SK-N-SH (cell line): ENCODE measurements at regions not wholly inside any gene's neighbourhood (a gene's known extent, or its start where the extent isn't known, plus 50 kb on each side); places are given as distances from the start of the nearest gene placed in this dataset.

ENCODE experiments used
- CTCF ChIA-PET: fragments of 300-600, 350-600 bp; formaldehyde crosslinking; extraction: SDS; loops from one replicate; lab custom pipeline; 2021; lab: Yijun Ruan, JAX
- POLR2A ChIA-PET: fragments of 350-600 bp; sonication (Branson Sonifier 250); formaldehyde crosslinking; extraction: SDS; loops from one replicate; lab custom pipeline; 2020; ENCODE audit warnings: antibody characterized with exemption, inconsistent platforms; lab: Yijun Ruan, JAX
- DNase-seq: peaks from one replicate; pipeline ENCODE4 v3.0.0; 2012
- H2AFZ ChIP-seq: fragments of 200-600 bp; sonication (generic); 2 replicates; pipeline ENCODE4 v1.8.1; 2016; ENCODE audit warnings: antibody characterized with exemption, mild to moderate bottlenecking, low read depth
- H3F3A ChIP-seq: fragments of 200-600 bp; sonication (generic); replicated peaks from 2 replicates; pipeline ENCODE3; 2016; ENCODE audit warnings: antibody characterized with exemption, mild to moderate bottlenecking; ENCODE audit not compliant: insufficient read depth
- H3K27ac ChIP-seq, 2 experiments: fragments of 200-500 bp in 1 of 2; fragments of 200-600 bp in 1 of 2; sonication (Bioruptor generic) in 1 of 2; sonication (generic), shearing (Covaris generic) in 1 of 2; 2 replicates each; pipeline versions ENCODE4 v1.5.1 to v1.6.1; 2014 to 2016; ENCODE audit warnings: low read depth in 2 of 2, inconsistent platforms in 1 of 2, low read length in 1 of 2, mild to moderate bottlenecking in 1 of 2, mixed read lengths in 1 of 2
- H3K27me3 ChIP-seq: fragments of 200-600 bp; sonication (generic), shearing (Covaris generic); 2 replicates; pipeline ENCODE4 v1.6.1; 2016; ENCODE audit warnings: mixed run types; ENCODE audit not compliant: insufficient read depth
- H3K36me3 ChIP-seq, 2 experiments: fragments of 200-500 bp in 1 of 2; fragments of 200-600 bp in 1 of 2; sonication (Bioruptor generic) in 1 of 2; sonication (generic) in 1 of 2; replicated peaks in 1 of 2; 2 replicates each; pipeline versions ENCODE3 to v1.5.1; 2014 to 2016; ENCODE audit warnings: low read length in 1 of 2, mild to moderate bottlenecking in 1 of 2; ENCODE audit not compliant: insufficient read depth in 2 of 2, control insufficient read depth in 1 of 2
- H3K4me1 ChIP-seq, 2 experiments: fragments of 200-500 bp in 1 of 2; fragments of 200-600 bp in 1 of 2; sonication (Bioruptor generic) in 1 of 2; sonication (generic), shearing (Covaris generic) in 1 of 2; 2 replicates each; pipeline versions ENCODE4 v1.5.1 to v1.6.1; 2014 to 2016; ENCODE audit warnings: low read depth in 1 of 2, low read length in 1 of 2, mixed run types in 1 of 2; ENCODE audit not compliant: insufficient read depth in 2 of 2, control insufficient read depth in 1 of 2
- H3K4me2 ChIP-seq: fragments of 200-600 bp; sonication (generic), shearing (Covaris generic); 2 replicates; pipeline ENCODE4 v1.6.1; 2017; ENCODE audit warnings: mixed run types
- H3K4me3 ChIP-seq, 2 experiments: fragments of 200-500 bp in 1 of 2; fragments of 200-600 bp in 1 of 2; sonication (Bioruptor generic) in 1 of 2; sonication (generic), shearing (Covaris generic) in 1 of 2; 2 replicates each; pipeline versions ENCODE4 v1.5.1 to v1.8.1; 2014 to 2016; ENCODE audit warnings: low read depth in 2 of 2, inconsistent platforms in 1 of 2, low read length in 1 of 2, mild to moderate bottlenecking in 1 of 2, mixed read lengths in 1 of 2, moderate library complexity in 1 of 2
- H3K79me2 ChIP-seq: fragments of 200-600 bp; sonication (generic); 2 replicates; pipeline ENCODE4 v1.8.1; 2017; ENCODE audit warnings: mild to moderate bottlenecking; ENCODE audit not compliant: insufficient read depth
- H3K9ac ChIP-seq: fragments of 200-600 bp; sonication (generic); 2 replicates; pipeline ENCODE4 v1.6.1; 2017; ENCODE audit warnings: mixed run types
- H3K9me2 ChIP-seq: fragments of 200-600 bp; sonication (generic); 2 replicates; pipeline ENCODE4 v1.6.1; 2017; ENCODE audit warnings: mixed run types
- H3K9me3 ChIP-seq: fragments of 200-600 bp; sonication (generic); 2 replicates; pipeline ENCODE4 v1.6.1; 2017; ENCODE audit warnings: mixed run types, mild to moderate bottlenecking, moderate library complexity
- H4K20me1 ChIP-seq: fragments of 200-600 bp; sonication (generic); 2 replicates; pipeline ENCODE4 v1.6.1; 2017; ENCODE audit warnings: mild to moderate bottlenecking, mixed run types; ENCODE audit not compliant: insufficient read depth
- CHD2 ChIP-seq: fragments of 150-350 bp; IDR thresholded peaks from 2 replicates; pipeline ENCODE4 v1.6.1; 2018; ENCODE audit warnings: low read length; ENCODE audit not compliant: partially characterized antibody
- EZH2phosphoT487 ChIP-seq: fragments of 200-600 bp; sonication (generic); IDR thresholded peaks from 2 replicates; pipeline ENCODE4 v1.6.1; 2017; ENCODE audit warnings: low read depth, mixed run types, mild to moderate bottlenecking, antibody characterized with exemption, moderate library complexity, borderline replicate concordance
- FOXM1 ChIP-seq: IDR thresholded peaks from 2 replicates; pipeline ENCODE4 v1.4.0; 2012; ENCODE audit warnings: low read depth, mild to moderate bottlenecking
- JUND ChIP-seq: IDR thresholded peaks from 2 replicates; pipeline ENCODE4 v1.4.0; 2012
- MAX ChIP-seq: IDR thresholded peaks from 2 replicates; pipeline ENCODE4 v1.4.0; 2012; ENCODE audit warnings: low read depth
- MEF2A ChIP-seq: IDR thresholded peaks from 2 replicates; pipeline ENCODE4 v1.4.0; 2012; ENCODE audit warnings: low read depth, borderline replicate concordance
- MXI1 ChIP-seq: IDR thresholded peaks from 2 replicates; pipeline ENCODE4 v1.6.1; 2012; ENCODE audit warnings: mild to moderate bottlenecking, low read depth, low read length, improper control_type of control experiment
- NRF1 ChIP-seq: IDR thresholded peaks from 2 replicates; pipeline ENCODE4 v1.6.1; 2012; ENCODE audit warnings: low read depth, mild to moderate bottlenecking, low read length
- PBX3 ChIP-seq: IDR thresholded peaks from 2 replicates; pipeline ENCODE4; 2012
- REST ChIP-seq: IDR thresholded peaks from 2 replicates; pipeline ENCODE4 v1.6.1; 2012; ENCODE audit warnings: mild to moderate bottlenecking, low read depth, low read length, moderate library complexity
- RFX5 ChIP-seq: IDR thresholded peaks from 2 replicates; pipeline ENCODE4 v1.6.1; 2012; ENCODE audit warnings: mild to moderate bottlenecking, improper control_type of control experiment, low read length
- SMC3 ChIP-seq: IDR thresholded peaks from 2 replicates; pipeline ENCODE4 v1.6.1; 2012; ENCODE audit warnings: low read depth, low read length, improper control_type of control experiment
- TCF12 ChIP-seq: IDR thresholded peaks from 2 replicates; pipeline ENCODE4 v1.4.0; 2012
- YY1 ChIP-seq: IDR thresholded peaks from 2 replicates; pipeline ENCODE4 v1.4.0; 2012; ENCODE audit warnings: low read depth, mild to moderate bottlenecking
- ZBTB33 ChIP-seq: IDR thresholded peaks from 2 replicates; pipeline ENCODE4 v1.4.0; 2012; ENCODE audit warnings: low read depth, borderline replicate concordance
- WGBS: methylation state at CpG from one replicate; pipeline ENCODE4 v1.1.6; 2017; ENCODE audit warnings: low lambda C conversion rate; 5-methylcytosine and 5-hydroxymethylcytosine counted together

- TF ChIP-seq CHD2, result no peak
- no peak for TF ChIP-seq RFX5
- no peak for TF ChIP-seq MEF2A
- no peak for TF ChIP-seq MXI1
- no peak for TF ChIP-seq REST
- no peak for TF ChIP-seq MAX
- no peak for TF ChIP-seq PBX3
- TF ChIP-seq SMC3, result no peak
- no peak for TF ChIP-seq NRF1
- TF ChIP-seq FOXM1, result no peak
- TF ChIP-seq YY1, result no peak
- no peak for TF ChIP-seq EZH2phosphoT487
- no peak for TF ChIP-seq TCF12
- Histone ChIP-seq H3K9ac (no peak overlapping the region), H3K27me3 (no peaks in the 10 kb centered on the region), H3K9me2 (no peaks in the 10 kb centered on the region), H3F3A (no peaks in the 10 kb centered on the region), H4K20me1 (no peaks in the 10 kb centered on the region), H2AFZ (no peak overlapping the region), H3K27ac (no peak overlapping the region), H3K4me2 (no peak overlapping the region), H3K79me2 (no peaks in the 10 kb centered on the region), H3K4me1 (peaks cover 0 to 2% of the 10 kb centered on the region in 2 experiments; a peak in 2 of 4 replicates), H3K9me3 (no peaks in the 10 kb centered on the region), H3K36me3 (no peaks in the 10 kb centered on the region), H3K4me3 (no peak overlapping the region)
- WGBS, result 35% methylated on average over 3 of the region's 3 CpGs
- ChIA-PET CTCF (interaction anchor here (2.5 kb wide), 1 partner anchor 11 kb away, joined by 12 read pairs; no protein-coding TSS in a partner anchor), POLR2A (no interaction called here)
- DNase-seq, result no peak
These were observed 110.6 kb upstream of the MIR17HG start for GRCh38 chr13:91236921-91237320.

- Histone ChIP-seq H3K79me2 (no peaks in the 10 kb centered on the region), H3K4me3 (no peak overlapping the region), H2AFZ (no peak overlapping the region), H3K4me2 (no peak overlapping the region), H3K9ac (no peak overlapping the region), H3K4me1 (peaks cover 0 to 2% of the 10 kb centered on the region in 2 experiments; a peak in 2 of 4 replicates), H3K36me3 (no peaks in the 10 kb centered on the region), H3K27me3 (no peaks in the 10 kb centered on the region), H3K9me2 (no peaks in the 10 kb centered on the region), H3F3A (no peaks in the 10 kb centered on the region), H3K27ac (no peak overlapping the region), H4K20me1 (no peaks in the 10 kb centered on the region), H3K9me3 (no peaks in the 10 kb centered on the region)
- no peak for TF ChIP-seq JUND
- TF ChIP-seq YY1, result no peak
- TF ChIP-seq ZBTB33, result no peak
- POLR2A ChIA-PET, result no interaction called here
- WGBS, result 58% methylated on average over 2 of the region's 2 CpGs
- CTCF ChIA-PET, result interaction anchor here (1.3 to 2.5 kb wide), 2 partner anchors 10 to 103 kb away, joined by 3 to 12 read pairs; no protein-coding TSS in a partner anchor
- DNase-seq, result no peak
These were observed 109.5 kb upstream of the MIR17HG start for GRCh38 chr13:91238036-91238435.
